K562 (cell line): ENCODE measurements at regions not wholly inside any gene's neighbourhood (a gene's known extent, or its start where the extent isn't known, plus 50 kb on each side); places are given as distances from the start of the nearest gene placed in this dataset.
A peak's percentile ranks its signal among the peaks of the same experiment; 100 is the strongest.

Experiments used
- ETS2 ChIP-seq: IDR thresholded peaks from 2 replicates; pipeline ENCODE4 v1.6.1; 2016; ENCODE audit warnings: borderline replicate concordance, missing genetic modification characterization, mild to moderate bottlenecking, moderate library complexity, missing compliant biosample characterization; ENCODE audit not compliant: poor library complexity, severe bottlenecking
- FIP1L1 ChIP-seq: fragments of 200-400 bp; formaldehyde crosslinking; IDR thresholded peaks from 2 replicates; pipeline ENCODE4 v1.6.1; 2018; ENCODE audit warnings: mild to moderate bottlenecking, low read depth, low read length; ENCODE audit not compliant: poor library complexity, severe bottlenecking
- HDGF ChIP-seq: fragments of 450-650 bp; IDR thresholded peaks from 2 replicates; pipeline ENCODE4 v1.6.1; 2016
- MAFK ChIP-seq: IDR thresholded peaks from 2 replicates; pipeline ENCODE4 v1.6.1; 2011; ENCODE audit warnings: low read length, improper control_type of control experiment
- MTA1 ChIP-seq: fragments of 450-650 bp; IDR thresholded peaks from 2 replicates; pipeline ENCODE4 v1.6.1; 2017; ENCODE audit warnings: borderline replicate concordance
- MTF1 ChIP-seq: fragments of 250-450 bp; sonication (Bioruptor Pico); IDR thresholded peaks from 2 replicates; pipeline ENCODE4 v1.9.0; 2021; ENCODE audit warnings: moderate library complexity, mild to moderate bottlenecking, inconsistent platforms, borderline replicate concordance
- NEUROD1 ChIP-seq: fragments of 150-350 bp; IDR thresholded peaks from 2 replicates; pipeline ENCODE4 v1.6.1; 2014; ENCODE audit warnings: borderline replicate concordance, low read length, low read depth; ENCODE audit not compliant: partially characterized antibody
- NFE2 ChIP-seq: IDR thresholded peaks from 2 replicates; pipeline ENCODE4 v1.6.1; 2014; ENCODE audit warnings: antibody characterized with exemption, low read depth
- PRMT5 ChIP-seq: sonication (generic); formaldehyde crosslinking; IDR thresholded peaks from 2 replicates; pipeline ENCODE4 v1.5.0; 2020; ENCODE audit warnings: missing genetic modification reagents
- PRPF4 ChIP-seq: fragments of 200-400 bp; formaldehyde crosslinking; IDR thresholded peaks from one replicate; pipeline ENCODE4 v1.6.1; 2017; ENCODE audit warnings: low read length, low read depth, mild to moderate bottlenecking; ENCODE audit not compliant: insufficient read depth, poor library complexity, severe bottlenecking
- PTRF ChIP-seq: fragments of 450-650 bp; IDR thresholded peaks from 2 replicates; pipeline ENCODE4 v1.6.1; 2016; ENCODE audit warnings: mild to moderate bottlenecking, missing genetic modification characterization, missing compliant biosample characterization
- RBM14 ChIP-seq: fragments of 200-400 bp; formaldehyde crosslinking; IDR thresholded peaks from 2 replicates; pipeline ENCODE4 v1.6.1; 2018; ENCODE audit warnings: low read depth, mild to moderate bottlenecking, low read length, moderate library complexity, borderline replicate concordance; ENCODE audit not compliant: insufficient read depth
- SNIP1 ChIP-seq: fragments of 450-650 bp; IDR thresholded peaks from 2 replicates; pipeline ENCODE4 v1.7.1; 2017; ENCODE audit warnings: low read depth, mild to moderate bottlenecking
- STAT5A ChIP-seq: IDR thresholded peaks from 2 replicates; pipeline ENCODE4 v1.6.1; 2012; ENCODE audit warnings: low read length, inconsistent platforms, borderline replicate concordance
- TAF7 ChIP-seq: fragments of 450-650 bp; IDR thresholded peaks from 2 replicates; pipeline ENCODE4 v1.6.1; 2016; ENCODE audit warnings: missing genetic modification characterization, missing compliant biosample characterization
- TEAD1 ChIP-seq, 2 experiments: fragments of 450-650 bp in 1 of 2; sonication (generic) in 1 of 2; formaldehyde crosslinking; IDR thresholded peaks; 2 replicates each; pipeline versions ENCODE4 v1.4.0 to v1.8.0; 2020 to 2022; ENCODE audit warnings: mild to moderate bottlenecking in 2 of 2, missing genetic modification reagents in 1 of 2
- ZFPM2 ChIP-seq: fragments of 250-450 bp; sonication (Bioruptor Pico); IDR thresholded peaks from 2 replicates; pipeline ENCODE4 v1.5.1; 2022; ENCODE audit warnings: mild to moderate bottlenecking
- ZKSCAN1 ChIP-seq: fragments of 150-350 bp; IDR thresholded peaks from 2 replicates; pipeline ENCODE4 v1.6.1; 2016; ENCODE audit warnings: low read depth, low read length
- ZNF253 ChIP-seq: fragments of 250-450 bp; sonication (Bioruptor Pico); conservative IDR thresholded peaks from 2 replicates; pipeline ENCODE4 v1.6.1; 2021; ENCODE audit warnings: mild to moderate bottlenecking
- ZNF282 ChIP-seq: sonication (generic); formaldehyde crosslinking; IDR thresholded peaks from 2 replicates; pipeline ENCODE4 v1.8.1; 2023; ENCODE audit warnings: missing genetic modification reagents
- ZNF354B ChIP-seq: fragments of 250-450 bp; sonication (Bioruptor Pico); IDR thresholded peaks from 2 replicates; pipeline ENCODE4 v1.4.0; 2020
- ZNF699 ChIP-seq: fragments of 250-450 bp; sonication (Bioruptor Pico); IDR thresholded peaks from 2 replicates; pipeline ENCODE4 v1.8.0; 2021; ENCODE audit warnings: mild to moderate bottlenecking, moderate library complexity; ENCODE audit not compliant: insufficient replicate concordance
- TF ChIP-seq, protein P1 (sequence below): fragments of 250-450 bp; sonication (Bioruptor Pico); IDR thresholded peaks from 2 replicates; pipeline ENCODE4 v1.5.0; 2022; ENCODE audit warnings: mild to moderate bottlenecking
- TF ChIP-seq, protein P2 (sequence below): sonication (generic); formaldehyde crosslinking; IDR thresholded peaks from 2 replicates; pipeline ENCODE4 v1.8.0; 2022; ENCODE audit warnings: missing genetic modification reagents, mild to moderate bottlenecking, borderline replicate concordance
- TF ChIP-seq, protein P3 (sequence below): fragments of 250-450 bp; sonication (Bioruptor Pico); IDR thresholded peaks from 2 replicates; pipeline ENCODE4 v1.4.0; 2020; ENCODE audit warnings: mild to moderate bottlenecking, moderate library complexity, borderline replicate concordance

DNA sequence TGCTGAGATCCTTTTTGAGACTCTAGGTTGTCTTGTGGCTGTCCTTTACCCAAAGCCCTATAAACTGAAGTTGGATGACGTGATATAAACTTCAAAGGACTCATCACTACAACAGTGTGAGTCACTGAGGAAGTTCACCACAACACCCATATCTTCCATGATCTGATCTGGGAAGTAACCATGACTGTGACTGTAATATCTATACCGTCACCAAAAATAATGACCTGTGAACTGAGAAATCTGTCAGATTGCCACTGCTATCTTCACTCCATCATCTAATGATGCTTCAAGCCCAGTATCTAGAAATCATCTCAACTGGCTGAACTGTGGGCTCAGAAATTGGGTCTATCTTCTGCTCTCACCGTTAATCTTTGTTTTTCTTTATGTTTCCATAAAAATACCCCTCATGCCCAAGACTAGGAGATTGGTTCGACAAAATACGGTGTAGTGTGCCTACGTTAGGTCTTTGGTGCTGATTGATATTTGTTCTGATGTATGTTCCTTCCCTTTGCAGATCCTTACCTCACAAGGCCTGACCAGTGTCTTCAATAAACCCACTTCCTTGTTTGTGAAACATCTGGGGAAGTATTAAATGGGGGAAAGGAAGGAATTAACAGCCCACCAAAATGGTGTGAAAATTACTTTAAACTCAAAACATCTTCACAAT, 78.2 kb downstream of the MYL12B start (continued):
- TF ChIP-seq, protein P1, sequence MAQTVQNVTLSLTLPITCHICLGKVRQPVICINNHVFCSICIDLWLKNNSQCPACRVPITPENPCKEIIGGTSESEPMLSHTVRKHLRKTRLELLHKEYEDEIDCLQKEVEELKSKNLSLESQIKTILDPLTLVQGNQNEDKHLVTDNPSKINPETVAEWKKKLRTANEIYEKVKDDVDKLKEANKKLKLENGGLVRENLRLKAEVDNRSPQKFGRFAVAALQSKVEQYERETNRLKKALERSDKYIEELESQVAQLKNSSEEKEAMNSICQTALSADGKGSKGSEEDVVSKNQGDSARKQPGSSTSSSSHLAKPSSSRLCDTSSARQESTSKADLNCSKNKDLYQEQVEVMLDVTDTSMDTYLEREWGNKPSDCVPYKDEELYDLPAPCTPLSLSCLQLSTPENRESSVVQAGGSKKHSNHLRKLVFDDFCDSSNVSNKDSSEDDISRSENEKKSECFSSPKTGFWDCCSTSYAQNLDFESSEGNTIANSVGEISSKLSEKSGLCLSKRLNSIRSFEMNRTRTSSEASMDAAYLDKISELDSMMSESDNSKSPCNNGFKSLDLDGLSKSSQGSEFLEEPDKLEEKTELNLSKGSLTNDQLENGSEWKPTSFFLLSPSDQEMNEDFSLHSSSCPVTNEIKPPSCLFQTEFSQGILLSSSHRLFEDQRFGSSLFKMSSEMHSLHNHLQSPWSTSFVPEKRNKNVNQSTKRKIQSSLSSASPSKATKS (CRISPR knock-in tag), result no peak
- TF ChIP-seq RBM14 (no peak), FIP1L1 (no peak), MTF1 (CRISPR knock-in tag) (no peak), SNIP1 (no peak), MAFK (no peak), ZKSCAN1 (no peak), STAT5A (no peak), MTA1 (peak; percentile 51; the same call in 1 of the 2 replicates), ZNF699 (CRISPR knock-in tag) (no peak), PRPF4 (no peak), NEUROD1 (peak; percentile 16), ZNF282 (CRISPR knock-in tag) (no peak), TAF7 (tag) (no peak), HDGF (no peak), PRMT5 (CRISPR knock-in tag) (no peak), ETS2 (no peak), TEAD1 (CRISPR knock-in tag; IDR thresholded peaks at IDR 0.05) (peak in 1 of 2 experiments; percentile 5; a peak in 2 of 4 replicates), PTRF (tag) (no peak), NFE2 (peak; percentile 36), ZFPM2 (CRISPR knock-in tag) (no peak), ZNF354B (CRISPR knock-in tag) (no peak), ZNF253 (CRISPR knock-in tag) (no peak)
- TF ChIP-seq, protein P2, sequence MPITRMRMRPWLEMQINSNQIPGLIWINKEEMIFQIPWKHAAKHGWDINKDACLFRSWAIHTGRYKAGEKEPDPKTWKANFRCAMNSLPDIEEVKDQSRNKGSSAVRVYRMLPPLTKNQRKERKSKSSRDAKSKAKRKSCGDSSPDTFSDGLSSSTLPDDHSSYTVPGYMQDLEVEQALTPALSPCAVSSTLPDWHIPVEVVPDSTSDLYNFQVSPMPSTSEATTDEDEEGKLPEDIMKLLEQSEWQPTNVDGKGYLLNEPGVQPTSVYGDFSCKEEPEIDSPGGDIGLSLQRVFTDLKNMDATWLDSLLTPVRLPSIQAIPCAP (CRISPR knock-in tag), result no peak
- TF ChIP-seq, protein P3, sequence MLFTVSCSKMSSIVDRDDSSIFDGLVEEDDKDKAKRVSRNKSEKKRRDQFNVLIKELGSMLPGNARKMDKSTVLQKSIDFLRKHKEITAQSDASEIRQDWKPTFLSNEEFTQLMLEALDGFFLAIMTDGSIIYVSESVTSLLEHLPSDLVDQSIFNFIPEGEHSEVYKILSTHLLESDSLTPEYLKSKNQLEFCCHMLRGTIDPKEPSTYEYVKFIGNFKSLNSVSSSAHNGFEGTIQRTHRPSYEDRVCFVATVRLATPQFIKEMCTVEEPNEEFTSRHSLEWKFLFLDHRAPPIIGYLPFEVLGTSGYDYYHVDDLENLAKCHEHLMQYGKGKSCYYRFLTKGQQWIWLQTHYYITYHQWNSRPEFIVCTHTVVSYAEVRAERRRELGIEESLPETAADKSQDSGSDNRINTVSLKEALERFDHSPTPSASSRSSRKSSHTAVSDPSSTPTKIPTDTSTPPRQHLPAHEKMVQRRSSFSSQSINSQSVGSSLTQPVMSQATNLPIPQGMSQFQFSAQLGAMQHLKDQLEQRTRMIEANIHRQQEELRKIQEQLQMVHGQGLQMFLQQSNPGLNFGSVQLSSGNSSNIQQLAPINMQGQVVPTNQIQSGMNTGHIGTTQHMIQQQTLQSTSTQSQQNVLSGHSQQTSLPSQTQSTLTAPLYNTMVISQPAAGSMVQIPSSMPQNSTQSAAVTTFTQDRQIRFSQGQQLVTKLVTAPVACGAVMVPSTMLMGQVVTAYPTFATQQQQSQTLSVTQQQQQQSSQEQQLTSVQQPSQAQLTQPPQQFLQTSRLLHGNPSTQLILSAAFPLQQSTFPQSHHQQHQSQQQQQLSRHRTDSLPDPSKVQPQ (CRISPR knock-in tag), result no peak
